Endodermal cell (in vitro differentiated cells): ENCODE measurements at regions not wholly inside any gene's neighbourhood (a gene's known extent, or its start where the extent isn't known, plus 50 kb on each side); places are given as distances from the start of the nearest gene placed in this dataset.
A peak's percentile ranks its signal among the peaks of the same experiment; 100 is the strongest.

Experiments
- DNase-seq: peaks from one replicate; pipeline ENCODE4 v3.0.0-alpha.2; 2017
- H3K27ac ChIP-seq: 2 replicates; pipeline ENCODE4 v1.5.1; 2013; ENCODE audit warnings: mild to moderate bottlenecking, low read depth, low read length, moderate library complexity
- H3K27me3 ChIP-seq: 2 replicates; pipeline ENCODE4 v1.6.1; 2013; ENCODE audit warnings: mild to moderate bottlenecking, low read length, moderate library complexity; ENCODE audit not compliant: insufficient read depth, control insufficient read depth, poor library complexity, severe bottlenecking
- H3K36me3 ChIP-seq: 2 replicates; pipeline ENCODE4 v1.7.0; 2013; ENCODE audit warnings: mild to moderate bottlenecking, low read length, moderate library complexity; ENCODE audit not compliant: control insufficient read depth, insufficient read depth
- H3K4me1 ChIP-seq: one replicate; pipeline ENCODE4 v1.7.0; 2013; ENCODE audit warnings: low read length; ENCODE audit not compliant: control insufficient read depth, insufficient read depth
- H3K4me3 ChIP-seq: 2 replicates; pipeline ENCODE4 v1.5.1; 2013; ENCODE audit warnings: mild to moderate bottlenecking, low read length, moderate library complexity
- H3K9ac ChIP-seq: 2 replicates; pipeline ENCODE4 v1.6.1; 2013; ENCODE audit warnings: mild to moderate bottlenecking, low read length, moderate library complexity; ENCODE audit not compliant: poor library complexity, severe bottlenecking; ENCODE audit errors: extremely low read depth
- H3K9me3 ChIP-seq: 2 replicates; pipeline ENCODE4 v1.6.1; 2013; ENCODE audit warnings: mild to moderate bottlenecking, low read length, moderate library complexity; ENCODE audit not compliant: control insufficient read depth
- H3K27ac Mint-ChIP-seq: 2 replicates; pipeline ENCODE4 v1.8.0; 2020; ENCODE audit warnings: mixed read lengths
- H3K27me3 Mint-ChIP-seq: 2 replicates; pipeline ENCODE4 v1.8.0; 2021; ENCODE audit warnings: mild to moderate bottlenecking, mixed read lengths; ENCODE audit not compliant: insufficient read depth
- H3K36me3 Mint-ChIP-seq: 2 replicates; pipeline ENCODE4 v1.8.0; 2020; ENCODE audit warnings: low read depth, mixed read lengths
- H3K4me1 Mint-ChIP-seq: 2 replicates; pipeline ENCODE4 v1.8.0; 2020; ENCODE audit warnings: mixed read lengths
- H3K4me3 Mint-ChIP-seq: 2 replicates; pipeline ENCODE4 v1.8.0; 2020; ENCODE audit warnings: mild to moderate bottlenecking, moderate library complexity, mixed read lengths
- H3K9me3 Mint-ChIP-seq: 2 replicates; pipeline ENCODE4 v1.8.0; 2020; ENCODE audit warnings: mild to moderate bottlenecking, mixed read lengths
- WGBS, 2 experiments: methylation state at CpG; one replicate each; pipeline versions ENCODE4 v1.1.5 to v1.1.7; 2013; ENCODE audit warnings: missing lambda C conversion rate in 2 of 2, mixed read lengths in 1 of 2; ENCODE audit not compliant: insufficient coverage in 1 of 2, insufficient read length in 1 of 2; 5-methylcytosine and 5-hydroxymethylcytosine counted together
- TF ChIP-seq, protein P1 (sequence below): fragments of 200-600 bp; sonication (generic); conservative IDR thresholded peaks from 2 replicates; pipeline ENCODE4 v1.5.0; 2021; ENCODE audit warnings: antibody characterized with exemption, mild to moderate bottlenecking

DNA sequence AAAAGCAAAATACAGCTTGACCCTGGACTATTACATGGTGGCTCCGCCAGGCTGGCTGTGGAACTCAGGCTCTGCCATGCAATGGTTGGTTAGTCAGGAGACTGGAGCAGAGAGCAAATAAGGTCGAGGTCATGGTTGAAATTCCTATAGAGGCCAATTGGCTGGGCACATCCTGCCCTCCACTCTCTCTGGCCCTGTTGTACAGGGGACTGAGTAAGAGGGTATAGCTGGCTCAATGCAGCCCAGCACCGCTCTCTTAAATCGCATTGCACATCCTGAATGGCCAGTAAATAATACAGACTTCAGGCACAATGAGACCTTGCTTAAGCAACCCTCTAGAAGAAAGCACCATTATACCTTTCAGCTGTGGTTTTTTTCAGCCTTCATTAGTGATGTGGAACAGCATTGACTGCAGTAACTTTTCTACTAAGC, 59.3 kb upstream of the PPP2R5A start:
- H3K4me3 Mint-ChIP-seq: no peak overlapping the region
- no peaks in the 10 kb centered on the region for H3K9me3 Mint-ChIP-seq
- H3K4me1 Mint-ChIP-seq: peaks cover 28% of the 10 kb centered on the region
- H3K9ac ChIP-seq: no peak overlapping the region
- H3K9me3 ChIP-seq: no peaks in the 10 kb centered on the region
- TF ChIP-seq, protein P1, sequence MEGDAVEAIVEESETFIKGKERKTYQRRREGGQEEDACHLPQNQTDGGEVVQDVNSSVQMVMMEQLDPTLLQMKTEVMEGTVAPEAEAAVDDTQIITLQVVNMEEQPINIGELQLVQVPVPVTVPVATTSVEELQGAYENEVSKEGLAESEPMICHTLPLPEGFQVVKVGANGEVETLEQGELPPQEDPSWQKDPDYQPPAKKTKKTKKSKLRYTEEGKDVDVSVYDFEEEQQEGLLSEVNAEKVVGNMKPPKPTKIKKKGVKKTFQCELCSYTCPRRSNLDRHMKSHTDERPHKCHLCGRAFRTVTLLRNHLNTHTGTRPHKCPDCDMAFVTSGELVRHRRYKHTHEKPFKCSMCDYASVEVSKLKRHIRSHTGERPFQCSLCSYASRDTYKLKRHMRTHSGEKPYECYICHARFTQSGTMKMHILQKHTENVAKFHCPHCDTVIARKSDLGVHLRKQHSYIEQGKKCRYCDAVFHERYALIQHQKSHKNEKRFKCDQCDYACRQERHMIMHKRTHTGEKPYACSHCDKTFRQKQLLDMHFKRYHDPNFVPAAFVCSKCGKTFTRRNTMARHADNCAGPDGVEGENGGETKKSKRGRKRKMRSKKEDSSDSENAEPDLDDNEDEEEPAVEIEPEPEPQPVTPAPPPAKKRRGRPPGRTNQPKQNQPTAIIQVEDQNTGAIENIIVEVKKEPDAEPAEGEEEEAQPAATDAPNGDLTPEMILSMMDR: no peak
- 87 to 88% methylated on average over 4 of the region's 4 CpGs for WGBS, 2 experiments
- H3K36me3 Mint-ChIP-seq: no peaks in the 10 kb centered on the region
- no peaks in the 10 kb centered on the region for H3K36me3 ChIP-seq
- H3K27ac ChIP-seq: no peak overlapping the region
- no peaks in the 10 kb centered on the region for H3K27me3 ChIP-seq
- no peak overlapping the region for H3K4me3 ChIP-seq
- no peak overlapping the region for H3K27ac Mint-ChIP-seq
- no peaks in the 10 kb centered on the region for H3K4me1 ChIP-seq
- H3K27me3 Mint-ChIP-seq: no peaks in the 10 kb centered on the region
- DNase-seq: peak; percentile 53

DNA sequence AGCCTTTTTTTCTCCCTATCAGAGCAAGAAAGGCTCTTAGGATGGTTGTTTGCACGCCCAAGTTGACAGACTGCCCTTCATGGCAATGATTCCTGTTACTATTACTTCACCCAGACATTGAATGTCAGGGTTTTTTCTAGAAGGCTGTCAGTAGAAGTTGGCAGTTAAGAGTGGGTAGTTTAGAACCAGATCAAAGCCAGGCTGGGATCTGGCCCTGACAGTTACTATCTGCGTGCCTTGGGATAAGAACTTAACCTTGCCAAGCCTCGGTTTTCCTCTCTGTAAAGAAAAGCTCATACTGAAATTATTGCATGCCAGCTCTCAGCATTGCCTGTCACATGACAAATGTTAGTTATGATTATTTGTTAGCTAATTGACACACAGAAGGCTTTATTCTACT, 58.7 kb upstream of the PPP2R5A start:
- Histone ChIP-seq H3K9ac (no peak overlapping the region), H3K4me1 (no peaks in the 10 kb centered on the region), H3K27ac (no peak overlapping the region), H3K4me3 (no peak overlapping the region), H3K27me3 (no peaks in the 10 kb centered on the region), H3K9me3 (no peaks in the 10 kb centered on the region), H3K36me3 (no peaks in the 10 kb centered on the region)
- DNase-seq: no peak
- Mint-ChIP-seq H3K36me3 (no peaks in the 10 kb centered on the region), H3K4me1 (peaks cover 23% of the 10 kb centered on the region), H3K9me3 (no peaks in the 10 kb centered on the region), H3K27ac (no peak overlapping the region), H3K4me3 (no peak overlapping the region), H3K27me3 (no peaks in the 10 kb centered on the region)
- 92 to 100% methylated on average over 2 to 3 of the region's 3 CpGs for WGBS, 2 experiments
- TF ChIP-seq, protein P1: no peak

GRCh38 chr1:212228076-212228475, 57.1 kb upstream of the PPP2R5A start:
- H3K27me3 ChIP-seq: no peaks in the 10 kb centered on the region
- H3K4me3 Mint-ChIP-seq: no peak overlapping the region
- H3K4me3 ChIP-seq: no peak overlapping the region
- no peak for DNase-seq
- H3K4me1 ChIP-seq: no peaks in the 10 kb centered on the region
- H3K27ac ChIP-seq: no peak overlapping the region
- TF ChIP-seq, protein P1: no peak
- no peaks in the 10 kb centered on the region for H3K36me3 ChIP-seq
- no peak overlapping the region for H3K9ac ChIP-seq
- H3K36me3 Mint-ChIP-seq: no peaks in the 10 kb centered on the region
- no peak overlapping the region for H3K27ac Mint-ChIP-seq
- H3K27me3 Mint-ChIP-seq: peaks cover 4% of the 10 kb centered on the region
- H3K9me3 ChIP-seq: no peaks in the 10 kb centered on the region
- H3K9me3 Mint-ChIP-seq: no peaks in the 10 kb centered on the region
- H3K4me1 Mint-ChIP-seq: peaks cover 19% of the 10 kb centered on the region
- 83 to 100% methylated on average over 2 of the region's 2 CpGs for WGBS, 2 experiments
